Kidney epithelial cell (primary cell): ENCODE measurements at regions not wholly inside any gene's neighbourhood (a gene's known extent, or its start where the extent isn't known, plus 50 kb on each side); places are given as distances from the start of the nearest gene placed in this dataset.

Experiments used
- DNase-seq: peaks from one replicate; pipeline ENCODE4 v3.0.0-alpha.2; 2010; ENCODE audit warnings: low read depth
- H3K27me3 ChIP-seq: 2 replicates; pipeline ENCODE4 v1.6.0; 2011; ENCODE audit warnings: low read length; ENCODE audit not compliant: control insufficient read depth, insufficient read depth
- H3K36me3 ChIP-seq: 2 replicates; pipeline ENCODE4 v1.5.1; 2011; ENCODE audit warnings: low read length; ENCODE audit not compliant: control insufficient read depth, insufficient read depth
- H3K4me3 ChIP-seq: 2 replicates; pipeline ENCODE4 v1.5.1; 2011; ENCODE audit warnings: low read depth, mild to moderate bottlenecking, control low read depth, low read length
- TF ChIP-seq, protein P1 (sequence below): IDR thresholded peaks from 2 replicates; pipeline ENCODE4 v1.5.1; 2011; ENCODE audit warnings: mild to moderate bottlenecking, moderate library complexity, low read length, control low read depth, inconsistent platforms; ENCODE audit not compliant: insufficient read depth, poor library complexity, severe bottlenecking

DNA sequence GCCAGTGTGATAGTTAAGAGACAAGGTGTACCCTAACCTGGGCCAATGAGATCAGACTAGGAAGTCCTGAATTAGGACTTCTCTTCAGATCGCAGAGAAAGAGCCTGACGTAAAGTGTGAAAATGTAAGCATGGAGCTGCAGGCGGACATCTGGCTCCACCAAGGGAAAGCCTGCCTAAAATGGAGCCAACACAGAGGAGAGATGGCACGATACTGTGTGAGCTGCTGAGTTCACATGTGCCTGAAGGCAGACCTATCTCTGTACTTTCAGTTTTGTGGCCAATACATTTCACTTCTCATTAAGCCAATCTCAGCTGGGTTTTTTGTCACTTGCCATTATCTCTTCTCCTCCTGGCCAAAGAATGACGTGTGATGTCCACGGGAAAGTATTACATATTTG, 210.5 kb downstream of the ELAVL2 start:
- Histone ChIP-seq H3K4me3 (no peak overlapping the region), H3K27me3 (no peaks in the 10 kb centered on the region), H3K36me3 (no peaks in the 10 kb centered on the region)
- TF ChIP-seq, protein P1, sequence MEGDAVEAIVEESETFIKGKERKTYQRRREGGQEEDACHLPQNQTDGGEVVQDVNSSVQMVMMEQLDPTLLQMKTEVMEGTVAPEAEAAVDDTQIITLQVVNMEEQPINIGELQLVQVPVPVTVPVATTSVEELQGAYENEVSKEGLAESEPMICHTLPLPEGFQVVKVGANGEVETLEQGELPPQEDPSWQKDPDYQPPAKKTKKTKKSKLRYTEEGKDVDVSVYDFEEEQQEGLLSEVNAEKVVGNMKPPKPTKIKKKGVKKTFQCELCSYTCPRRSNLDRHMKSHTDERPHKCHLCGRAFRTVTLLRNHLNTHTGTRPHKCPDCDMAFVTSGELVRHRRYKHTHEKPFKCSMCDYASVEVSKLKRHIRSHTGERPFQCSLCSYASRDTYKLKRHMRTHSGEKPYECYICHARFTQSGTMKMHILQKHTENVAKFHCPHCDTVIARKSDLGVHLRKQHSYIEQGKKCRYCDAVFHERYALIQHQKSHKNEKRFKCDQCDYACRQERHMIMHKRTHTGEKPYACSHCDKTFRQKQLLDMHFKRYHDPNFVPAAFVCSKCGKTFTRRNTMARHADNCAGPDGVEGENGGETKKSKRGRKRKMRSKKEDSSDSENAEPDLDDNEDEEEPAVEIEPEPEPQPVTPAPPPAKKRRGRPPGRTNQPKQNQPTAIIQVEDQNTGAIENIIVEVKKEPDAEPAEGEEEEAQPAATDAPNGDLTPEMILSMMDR, result no peak
- DNase-seq, result no peak

DNA sequence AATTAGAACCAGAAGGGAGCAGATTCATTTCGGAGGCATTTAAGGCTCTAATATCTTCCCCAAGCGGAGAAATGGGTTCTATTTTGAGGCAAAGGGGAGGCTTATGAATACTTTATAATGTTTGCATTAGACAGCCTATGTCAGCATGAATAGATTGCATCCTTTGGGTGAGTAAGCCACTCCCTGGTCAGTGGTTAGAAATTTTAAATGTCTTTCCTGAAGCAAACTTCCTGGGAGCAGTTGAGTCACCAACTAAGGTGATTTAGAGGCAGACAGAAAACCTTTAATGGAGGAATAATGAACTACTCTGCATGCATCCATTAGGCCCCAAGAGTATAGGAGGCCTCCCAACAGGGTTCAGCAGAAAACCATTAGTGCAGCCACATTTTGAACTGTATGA, 204.9 kb downstream of the ELAVL2 start:
- TF ChIP-seq, protein P1, result no peak
- Histone ChIP-seq H3K27me3 (no peaks in the 10 kb centered on the region), H3K4me3 (no peak overlapping the region), H3K36me3 (no peaks in the 10 kb centered on the region)
- DNase-seq, result no peak

DNA sequence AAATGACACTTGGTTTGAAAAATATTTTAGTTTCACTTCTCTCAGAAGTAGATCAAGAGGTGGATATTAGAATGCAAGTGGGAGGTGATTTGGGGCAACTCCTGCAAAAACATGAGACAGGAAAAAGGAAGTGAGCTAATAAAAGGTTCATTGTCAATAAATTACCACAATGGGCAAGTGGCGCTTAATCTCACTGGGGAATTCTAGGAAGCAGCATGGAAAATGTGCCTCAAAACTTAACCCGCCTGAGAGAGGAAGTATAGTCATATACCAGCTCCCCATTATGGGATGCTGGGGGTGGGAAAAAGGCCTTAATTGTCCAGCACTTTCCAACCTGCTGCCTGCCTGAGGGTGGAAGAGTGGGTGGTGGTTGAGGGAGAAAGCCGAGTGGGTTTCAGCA, 204.1 kb downstream of the ELAVL2 start:
- Histone ChIP-seq H3K27me3 (no peaks in the 10 kb centered on the region), H3K4me3 (no peak overlapping the region), H3K36me3 (no peaks in the 10 kb centered on the region)
- TF ChIP-seq, protein P1, result no peak
- no peak for DNase-seq

DNA sequence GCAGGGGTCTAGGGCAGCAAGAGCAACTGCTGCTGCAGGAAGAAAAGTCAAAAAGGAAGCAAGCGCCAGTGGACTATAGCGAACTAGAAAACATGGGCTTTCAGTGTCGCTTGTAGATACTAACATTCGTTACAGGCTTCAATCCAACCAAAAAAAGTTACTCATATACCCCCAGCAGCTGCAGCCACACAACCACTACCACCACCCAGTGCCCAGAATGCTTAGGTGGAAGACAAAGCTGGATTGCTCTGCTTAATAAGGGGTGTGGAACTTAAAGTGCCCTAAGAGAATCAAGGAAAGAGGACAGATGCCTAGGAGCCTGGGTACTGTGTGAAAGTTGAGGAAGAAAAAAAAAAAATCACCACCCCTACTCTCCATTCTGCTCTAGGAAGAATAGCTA, 203.6 kb downstream of the ELAVL2 start:
- H3K27me3 ChIP-seq, result no peaks in the 10 kb centered on the region
- no peaks in the 10 kb centered on the region for H3K36me3 ChIP-seq
- DNase-seq, result no peak
- TF ChIP-seq, protein P1, result no peak
- no peak overlapping the region for H3K4me3 ChIP-seq

DNA sequence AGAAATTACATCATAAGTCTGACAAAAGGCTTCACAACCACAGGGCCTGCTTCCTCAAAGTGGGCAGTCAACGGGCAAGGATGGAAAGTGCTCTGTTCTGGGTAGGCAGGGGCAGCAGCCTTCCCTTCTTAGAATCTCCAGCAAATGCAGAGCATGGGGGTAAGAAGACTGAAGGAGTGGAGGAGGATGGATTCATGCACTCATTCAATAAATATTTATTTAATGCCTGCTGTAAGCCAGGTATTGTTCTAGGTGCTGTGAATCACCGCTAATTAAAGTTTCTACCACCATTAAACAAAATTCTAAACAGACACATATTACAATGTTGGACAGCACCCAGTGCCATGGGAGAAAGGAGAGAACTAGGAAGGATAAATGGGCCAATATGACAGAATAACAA, 195.6 kb downstream of the ELAVL2 start:
- H3K4me3 ChIP-seq, result no peak overlapping the region
- no peak for DNase-seq
- no peaks in the 10 kb centered on the region for H3K36me3 ChIP-seq
- no peaks in the 10 kb centered on the region for H3K27me3 ChIP-seq
- TF ChIP-seq, protein P1, result no peak

DNA sequence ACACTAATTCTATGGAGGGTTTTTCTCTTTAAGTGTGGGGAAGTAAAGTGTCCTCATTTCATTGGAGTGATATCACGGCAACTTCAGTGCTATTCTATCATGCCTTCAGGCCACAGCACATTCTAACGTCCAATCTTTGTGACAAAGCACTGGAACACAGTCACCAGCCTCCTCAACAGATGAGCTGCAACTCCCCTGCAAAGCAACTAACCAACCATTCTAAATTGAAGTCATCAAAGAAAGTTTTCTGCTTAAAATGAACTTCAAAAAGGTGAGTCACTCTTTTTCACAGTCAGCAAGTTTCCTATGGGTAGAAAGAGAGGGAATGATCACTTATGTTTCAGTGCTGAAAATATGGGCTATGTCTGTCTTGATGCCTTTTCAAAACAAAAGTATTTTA, 190.8 kb downstream of the ELAVL2 start:
- no peak for DNase-seq
- Histone ChIP-seq H3K36me3 (no peaks in the 10 kb centered on the region), H3K4me3 (no peak overlapping the region), H3K27me3 (no peaks in the 10 kb centered on the region)
- TF ChIP-seq, protein P1, result no peak
